ENCODE measurements at regions not wholly inside any gene's neighbourhood (a gene's known extent, or its start where the extent isn't known, plus 50 kb on each side); places are given as distances from the start of the nearest gene placed in this dataset.
A peak's percentile ranks its signal among the peaks of the same experiment; 100 is the strongest.

DNA sequence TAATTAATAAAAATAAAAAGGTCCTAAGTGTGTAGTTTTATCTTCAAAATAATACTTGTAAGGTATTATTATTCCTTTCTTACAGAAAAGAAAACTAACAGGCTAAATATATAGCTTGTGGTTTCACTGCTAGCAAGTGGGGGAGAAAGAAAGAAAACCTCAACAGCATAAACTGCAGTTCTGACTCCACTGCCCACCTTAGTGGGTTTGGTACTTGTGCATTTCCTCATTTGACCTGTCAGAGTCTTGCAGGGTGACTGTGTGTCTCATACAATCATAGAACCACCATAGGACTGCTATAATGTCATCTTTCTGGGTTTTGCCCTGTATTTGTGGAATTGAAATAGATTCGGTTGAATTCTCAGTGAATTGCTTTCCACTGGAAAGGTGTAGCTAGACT, 94.7 kb upstream of the PUDP start:
- TF ChIP-seq POLR2AphosphoS5 (IDR thresholded peaks at IDR 0.05; ENCODE audit: low read depth, low read length) (no peak), TAF1 (IDR thresholded peaks at IDR 0.05; ENCODE audit: low read depth, low read length) (no peak), POLR2A (IDR thresholded peaks at IDR 0.05; ENCODE audit: low read depth, low read length) (no peak), PAX5 (IDR thresholded peaks at IDR 0.05; ENCODE audit: insufficient read depth, low read length, severe bottlenecking) (no peak), SPI1 (IDR thresholded peaks at IDR 0.05; ENCODE audit: low read depth, low read length) (peak; percentile 88), POU2F2 (IDR thresholded peaks at IDR 0.05; ENCODE audit: low read depth, low read length) (no peak)

All from GM12891 (cell line).